Activated CD4-positive, alpha-beta T cell treated with anti-CD3 and anti-CD28 coated beads, Interleukin-2, amount 10 ng/mL, durations not matched to agents 24 days and 14 days (primary cell): ENCODE measurements at regions not wholly inside any gene's neighbourhood (a gene's known extent, or its start where the extent isn't known, plus 50 kb on each side); places are given as distances from the start of the nearest gene placed in this dataset.

ENCODE experiments used
- DNase-seq: peaks from one replicate; pipeline ENCODE4 v3.0.0; 2022
- H3K27ac Mint-ChIP-seq: one replicate; pipeline ENCODE4 v1.8.0; 2022; ENCODE audit warnings: mild to moderate bottlenecking, mixed read lengths
- H3K27me3 Mint-ChIP-seq: one replicate; pipeline ENCODE4 v1.8.0; 2022; ENCODE audit warnings: mixed read lengths
- H3K36me3 Mint-ChIP-seq: one replicate; pipeline ENCODE4 v1.8.0; 2022; ENCODE audit warnings: low read depth, mild to moderate bottlenecking, mixed read lengths
- H3K4me1 Mint-ChIP-seq: one replicate; pipeline ENCODE4 v1.8.0; 2021; ENCODE audit warnings: mixed read lengths
- H3K4me3 Mint-ChIP-seq: one replicate; pipeline ENCODE4 v1.8.0; 2022; ENCODE audit warnings: mild to moderate bottlenecking, moderate library complexity, mixed read lengths
- H3K9me3 Mint-ChIP-seq: one replicate; pipeline ENCODE4 v1.8.0; 2021; ENCODE audit warnings: mixed read lengths
- intact Hi-C: fragments of 100-400 bp; cut with micrococcal nuclease; formaldehyde crosslinking; loops from one replicate; pipeline ENCODE4 v1.15.1; 2023

- intact Hi-C loops, result no loop called here
- Mint-ChIP-seq H3K4me3 (no peak overlapping the region), H3K4me1 (no peaks in the 10 kb centered on the region), H3K36me3 (no peaks in the 10 kb centered on the region), H3K9me3 (no peaks in the 10 kb centered on the region), H3K27me3 (no peaks in the 10 kb centered on the region), H3K27ac (no peak overlapping the region)
- DNase-seq, result no peak
These were observed 656.1 kb upstream of the NEGR1 start for GRCh38 chr1:72938408-72938807.

- no peaks in the 10 kb centered on the region for H3K9me3 Mint-ChIP-seq
- H3K27ac Mint-ChIP-seq, result no peak overlapping the region
- intact Hi-C loops, result no loop called here
- H3K27me3 Mint-ChIP-seq, result no peaks in the 10 kb centered on the region
- H3K36me3 Mint-ChIP-seq, result no peaks in the 10 kb centered on the region
- H3K4me3 Mint-ChIP-seq, result no peak overlapping the region
- no peaks in the 10 kb centered on the region for H3K4me1 Mint-ChIP-seq
- no peak for DNase-seq
These were observed 655.6 kb upstream of the NEGR1 start for GRCh38 chr1:72937905-72938304.

GRCh38 chr1:72936942-72937341 is 654.6 kb upstream of the NEGR1 start:
- intact Hi-C loops, result no loop called here
- no peaks in the 10 kb centered on the region for H3K4me1 Mint-ChIP-seq
- no peaks in the 10 kb centered on the region for H3K9me3 Mint-ChIP-seq
- no peak overlapping the region for H3K4me3 Mint-ChIP-seq
- no peak overlapping the region for H3K27ac Mint-ChIP-seq
- DNase-seq, result no peak
- H3K36me3 Mint-ChIP-seq, result no peaks in the 10 kb centered on the region
- no peaks in the 10 kb centered on the region for H3K27me3 Mint-ChIP-seq

GRCh38 chr1:72936151-72936740 is 653.9 kb upstream of the NEGR1 start:
- Mint-ChIP-seq H3K4me1 (no peaks in the 10 kb centered on the region), H3K9me3 (no peaks in the 10 kb centered on the region), H3K27me3 (no peaks in the 10 kb centered on the region), H3K36me3 (no peaks in the 10 kb centered on the region), H3K27ac (no peak overlapping the region), H3K4me3 (no peak overlapping the region)
- intact Hi-C loops, result no loop called here
- DNase-seq, result no peak

GRCh38 chr1:72932025-72932424 is 649.7 kb upstream of the NEGR1 start:
- Mint-ChIP-seq H3K4me1 (no peaks in the 10 kb centered on the region), H3K27ac (no peak overlapping the region), H3K36me3 (no peaks in the 10 kb centered on the region), H3K9me3 (no peaks in the 10 kb centered on the region), H3K27me3 (no peaks in the 10 kb centered on the region), H3K4me3 (no peak overlapping the region)
- intact Hi-C loops, result no loop called here
- DNase-seq, result no peak

- intact Hi-C loops, result no loop called here
- H3K27ac Mint-ChIP-seq, result no peak overlapping the region
- no peak overlapping the region for H3K4me3 Mint-ChIP-seq
- no peak for DNase-seq
- no peaks in the 10 kb centered on the region for H3K4me1 Mint-ChIP-seq
- no peaks in the 10 kb centered on the region for H3K9me3 Mint-ChIP-seq
- no peaks in the 10 kb centered on the region for H3K36me3 Mint-ChIP-seq
- H3K27me3 Mint-ChIP-seq, result no peaks in the 10 kb centered on the region
These were observed 648.2 kb upstream of the NEGR1 start for GRCh38 chr1:72930528-72930927.

- Mint-ChIP-seq H3K36me3 (no peaks in the 10 kb centered on the region), H3K4me1 (no peaks in the 10 kb centered on the region), H3K27ac (no peak overlapping the region), H3K27me3 (no peaks in the 10 kb centered on the region), H3K9me3 (no peaks in the 10 kb centered on the region), H3K4me3 (no peak overlapping the region)
- DNase-seq, result no peak
- intact Hi-C loops, result no loop called here
These were observed 636.6 kb upstream of the NEGR1 start for GRCh38 chr1:72918940-72919339.

- H3K9me3 Mint-ChIP-seq, result no peaks in the 10 kb centered on the region
- no peaks in the 10 kb centered on the region for H3K36me3 Mint-ChIP-seq
- no peak overlapping the region for H3K4me3 Mint-ChIP-seq
- H3K27me3 Mint-ChIP-seq, result no peaks in the 10 kb centered on the region
- no peak for DNase-seq
- H3K27ac Mint-ChIP-seq, result no peak overlapping the region
- H3K4me1 Mint-ChIP-seq, result no peaks in the 10 kb centered on the region
- intact Hi-C loops, result no loop called here
These were observed 635.6 kb upstream of the NEGR1 start for GRCh38 chr1:72917920-72918319.

- Mint-ChIP-seq H3K27me3 (no peaks in the 10 kb centered on the region), H3K36me3 (no peaks in the 10 kb centered on the region), H3K9me3 (no peaks in the 10 kb centered on the region), H3K27ac (no peak overlapping the region), H3K4me1 (no peaks in the 10 kb centered on the region), H3K4me3 (no peak overlapping the region)
- no peak for DNase-seq
- intact Hi-C loops, result no loop called here
These were observed 633.2 kb upstream of the NEGR1 start for GRCh38 chr1:72915581-72915980.

GRCh38 chr1:72911656-72912055 is 629.3 kb upstream of the NEGR1 start:
- H3K36me3 Mint-ChIP-seq, result no peaks in the 10 kb centered on the region
- H3K4me3 Mint-ChIP-seq, result no peak overlapping the region

GRCh38 chr1:72896256-72896655 is 613.9 kb upstream of the NEGR1 start:
- Mint-ChIP-seq H3K27ac (no peak overlapping the region), H3K4me1 (no peaks in the 10 kb centered on the region), H3K4me3 (no peak overlapping the region), H3K36me3 (no peaks in the 10 kb centered on the region), H3K27me3 (no peaks in the 10 kb centered on the region), H3K9me3 (no peaks in the 10 kb centered on the region)
- intact Hi-C loops, result no loop called here
- no peak for DNase-seq

More at GRCh38 chr1:72911656-72912055, 629.3 kb upstream of the NEGR1 start:
- no peaks in the 10 kb centered on the region for H3K27me3 Mint-ChIP-seq
- DNase-seq, result no peak
- H3K9me3 Mint-ChIP-seq, result no peaks in the 10 kb centered on the region
- intact Hi-C loops, result no loop called here
- no peaks in the 10 kb centered on the region for H3K4me1 Mint-ChIP-seq
- no peak overlapping the region for H3K27ac Mint-ChIP-seq

- Mint-ChIP-seq H3K4me1 (no peaks in the 10 kb centered on the region), H3K4me3 (no peak overlapping the region), H3K9me3 (no peaks in the 10 kb centered on the region), H3K36me3 (no peaks in the 10 kb centered on the region), H3K27me3 (no peaks in the 10 kb centered on the region), H3K27ac (no peak overlapping the region)
- no peak for DNase-seq
- intact Hi-C loops, result no loop called here
These were observed 610.1 kb upstream of the NEGR1 start for GRCh38 chr1:72892461-72892860.

GRCh38 chr1:72891976-72892375 is 609.6 kb upstream of the NEGR1 start:
- H3K9me3 Mint-ChIP-seq, result no peaks in the 10 kb centered on the region
- no peak for DNase-seq
- no peaks in the 10 kb centered on the region for H3K27me3 Mint-ChIP-seq
- no peaks in the 10 kb centered on the region for H3K36me3 Mint-ChIP-seq
- no peak overlapping the region for H3K4me3 Mint-ChIP-seq
- intact Hi-C loops, result no loop called here
- H3K4me1 Mint-ChIP-seq, result no peaks in the 10 kb centered on the region
- H3K27ac Mint-ChIP-seq, result no peak overlapping the region

- intact Hi-C loops, result no loop called here
- H3K36me3 Mint-ChIP-seq, result no peaks in the 10 kb centered on the region
These were observed 603.5 kb upstream of the NEGR1 start for GRCh38 chr1:72885841-72886240.

GRCh38 chr1:72885017-72885416 is 602.7 kb upstream of the NEGR1 start:
- H3K36me3 Mint-ChIP-seq, result no peaks in the 10 kb centered on the region
- peaks cover 6% of the 10 kb centered on the region for H3K9me3 Mint-ChIP-seq
- H3K4me1 Mint-ChIP-seq, result no peaks in the 10 kb centered on the region
- no peak overlapping the region for H3K4me3 Mint-ChIP-seq
- intact Hi-C loops, result no loop called here
- DNase-seq, result no peak
- no peak overlapping the region for H3K27ac Mint-ChIP-seq
- no peaks in the 10 kb centered on the region for H3K27me3 Mint-ChIP-seq

More at GRCh38 chr1:72885841-72886240, 603.5 kb upstream of the NEGR1 start:
- DNase-seq, result no peak
- Mint-ChIP-seq H3K4me1 (no peaks in the 10 kb centered on the region), H3K9me3 (peaks cover 6% of the 10 kb centered on the region), H3K27me3 (no peaks in the 10 kb centered on the region), H3K4me3 (no peak overlapping the region), H3K27ac (no peak overlapping the region)
